ENCODE measurements at regions not wholly inside any gene's neighbourhood (a gene's known extent, or its start where the extent isn't known, plus 50 kb on each side); places are given as distances from the start of the nearest gene placed in this dataset.
"Not testable (repeated sequence)": the region's sequence is repeated elsewhere in the genome, so short reads cannot be mapped to it uniquely, and the experiment has no call there.

DNA sequence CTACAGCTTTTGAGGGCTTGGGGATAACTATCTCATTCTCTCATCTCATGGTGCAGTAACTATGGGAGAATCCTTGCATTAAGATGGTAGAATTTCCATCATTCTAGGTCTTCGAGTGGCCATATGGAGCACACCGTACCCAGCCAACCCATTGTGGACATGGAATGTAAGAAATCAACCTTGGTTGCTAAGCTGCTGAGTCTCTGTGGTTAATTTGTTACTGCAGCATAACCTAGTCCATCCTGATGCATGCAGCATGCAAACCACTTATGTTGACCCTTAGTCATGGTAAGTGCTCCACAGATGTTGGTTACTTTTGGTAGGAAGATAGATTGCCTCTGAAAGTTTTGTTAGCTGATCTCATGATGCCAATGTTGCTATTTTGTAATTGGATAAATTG lies 156.3 kb upstream of the CCZ1B start:
- ATAC-seq; H3K9me3 ChIP-seq (ENCODE audit: control insufficient read depth, low read length, poor library complexity, severe bottlenecking); H3K36me3 Mint-ChIP-seq (ENCODE audit: low read depth); H3K4me3 Mint-ChIP-seq; DNase-seq; H3K4me1 Mint-ChIP-seq; H3K27ac Mint-ChIP-seq: not testable (repeated sequence)
- H3K27me3 Mint-ChIP-seq, result peaks cover 33% of the 10 kb centered on the region

DNA sequence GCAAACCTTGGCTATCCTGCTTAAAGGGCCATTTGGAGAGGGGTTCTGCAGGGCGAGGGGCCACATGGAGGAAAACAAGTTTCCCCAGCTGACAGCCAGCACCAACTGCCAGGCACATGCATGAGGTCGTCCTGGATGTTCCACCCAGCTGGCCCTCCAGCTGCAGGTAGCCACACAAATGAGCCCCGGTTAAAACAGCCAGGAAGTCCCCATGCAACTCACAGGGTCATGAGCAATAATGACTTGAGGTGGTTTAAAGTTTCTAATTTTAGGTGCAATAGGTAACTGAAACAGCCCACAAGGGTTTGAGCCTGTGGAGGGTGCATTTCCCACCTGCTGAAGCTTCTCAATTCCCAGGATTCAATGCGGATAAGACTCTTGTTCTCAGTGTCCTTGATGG lies 160.8 kb upstream of the CCZ1B start:
- H3K36me3 Mint-ChIP-seq (ENCODE audit: low read depth); H3K4me3 Mint-ChIP-seq; H3K9me3 ChIP-seq (ENCODE audit: control insufficient read depth, low read length, poor library complexity, severe bottlenecking); H3K27me3 Mint-ChIP-seq; H3K27ac Mint-ChIP-seq; ATAC-seq; DNase-seq: not testable (repeated sequence)
- H3K4me1 Mint-ChIP-seq, result peaks cover 12% of the 10 kb centered on the region

DNA sequence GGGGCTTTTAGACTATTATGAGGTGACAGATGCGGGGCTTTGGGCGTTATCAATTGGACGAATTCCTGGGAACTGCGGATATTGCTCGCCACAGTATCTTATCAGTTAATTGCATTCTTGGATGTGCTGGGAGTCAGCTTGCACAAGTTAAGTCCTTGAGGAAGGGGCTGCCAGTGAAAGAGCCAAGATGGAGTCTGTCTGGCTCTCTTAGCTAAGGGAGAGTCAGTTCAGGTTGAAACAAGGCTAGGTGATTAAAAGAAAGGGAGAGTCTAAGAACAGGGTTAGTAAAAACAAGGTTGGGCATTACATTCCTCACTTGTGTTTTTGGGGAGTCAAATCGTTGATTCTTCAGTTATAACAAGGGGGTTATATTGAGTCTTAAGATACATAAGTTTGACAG lies 162.5 kb upstream of the CCZ1B start:
- not testable (repeated sequence) for H3K4me3 Mint-ChIP-seq; H3K9me3 ChIP-seq (ENCODE audit: control insufficient read depth, low read length, poor library complexity, severe bottlenecking); ATAC-seq; DNase-seq; H3K36me3 Mint-ChIP-seq (ENCODE audit: low read depth)
- Mint-ChIP-seq H3K27ac (peak overlapping the region; percentile 98), H3K4me1 (peaks cover 15% of the 10 kb centered on the region), H3K27me3 (peaks cover 11% of the 10 kb centered on the region)

DNA sequence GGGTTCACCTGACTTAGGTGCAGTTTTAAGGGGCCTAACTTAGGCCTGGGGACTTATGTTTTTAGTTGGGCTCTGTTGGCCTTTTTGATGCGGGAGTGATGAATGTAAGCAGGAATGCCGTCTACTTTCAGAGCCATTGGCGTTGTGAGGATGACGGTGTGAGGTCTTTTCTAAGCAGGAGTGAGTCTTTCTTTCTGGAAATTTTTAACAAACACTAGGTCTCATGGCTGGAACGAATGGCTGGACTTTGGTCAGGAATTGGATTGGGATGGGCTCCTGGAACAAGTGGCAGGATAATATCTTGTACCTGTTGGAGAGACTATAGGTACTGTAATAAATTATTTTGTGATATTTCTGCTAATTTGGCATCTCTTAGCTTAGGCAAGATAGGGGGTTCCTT lies 163.9 kb upstream of the CCZ1B start:
- peaks cover 15% of the 10 kb centered on the region for H3K4me1 Mint-ChIP-seq

DNA sequence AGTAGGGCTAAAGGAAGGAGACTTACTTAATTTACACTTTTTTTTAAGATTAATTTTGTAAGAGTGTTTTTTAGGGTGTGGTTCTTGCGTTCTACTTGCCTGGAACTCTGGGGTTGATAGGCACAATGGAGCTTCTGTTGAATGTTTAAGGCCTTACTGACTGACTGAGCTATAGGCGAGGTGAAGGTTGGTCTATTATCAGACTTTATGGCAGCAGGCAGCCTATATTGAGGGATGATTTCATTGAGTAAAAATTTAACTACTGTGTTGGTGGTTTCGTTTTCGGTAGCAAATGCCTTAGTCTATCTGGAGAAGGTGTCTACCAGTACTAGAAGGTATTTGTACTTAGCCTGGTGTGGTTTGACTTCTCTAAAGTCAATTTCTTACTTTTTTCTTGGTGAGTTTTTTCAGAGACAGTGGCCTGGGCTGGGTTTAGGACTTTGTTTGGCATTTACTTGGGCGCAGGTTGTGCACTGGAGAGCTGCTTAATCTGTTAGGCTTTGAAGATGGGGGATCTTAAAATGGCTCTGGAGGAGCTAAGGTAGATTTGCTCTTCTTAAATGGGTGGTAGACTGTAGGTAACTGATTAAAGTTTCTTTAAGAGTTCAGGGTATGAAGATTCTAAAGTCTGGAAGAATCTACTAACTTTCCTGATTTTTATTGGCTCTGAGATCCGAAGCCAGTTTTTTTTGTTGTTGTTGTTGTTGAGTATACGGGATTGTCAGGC lies 164.5 kb upstream of the CCZ1B start:
- Mint-ChIP-seq H3K27ac (peak overlapping the region; percentile 98), H3K4me3 (peak overlapping the region; percentile 88), H3K4me1 (peaks cover 15% of the 10 kb centered on the region)
- H3K36me3 Mint-ChIP-seq (ENCODE audit: low read depth); H3K9me3 ChIP-seq (ENCODE audit: control insufficient read depth, low read length, poor library complexity, severe bottlenecking); ATAC-seq; DNase-seq; H3K27me3 Mint-ChIP-seq: not testable (repeated sequence)

More for the DNA sequence above, 163.9 kb upstream of the CCZ1B start:
- not testable (repeated sequence) for H3K9me3 ChIP-seq (ENCODE audit: control insufficient read depth, low read length, poor library complexity, severe bottlenecking); H3K27me3 Mint-ChIP-seq; H3K4me3 Mint-ChIP-seq; H3K36me3 Mint-ChIP-seq (ENCODE audit: low read depth); ATAC-seq; DNase-seq
- H3K27ac Mint-ChIP-seq, result peak overlapping the region; percentile 98

DNA sequence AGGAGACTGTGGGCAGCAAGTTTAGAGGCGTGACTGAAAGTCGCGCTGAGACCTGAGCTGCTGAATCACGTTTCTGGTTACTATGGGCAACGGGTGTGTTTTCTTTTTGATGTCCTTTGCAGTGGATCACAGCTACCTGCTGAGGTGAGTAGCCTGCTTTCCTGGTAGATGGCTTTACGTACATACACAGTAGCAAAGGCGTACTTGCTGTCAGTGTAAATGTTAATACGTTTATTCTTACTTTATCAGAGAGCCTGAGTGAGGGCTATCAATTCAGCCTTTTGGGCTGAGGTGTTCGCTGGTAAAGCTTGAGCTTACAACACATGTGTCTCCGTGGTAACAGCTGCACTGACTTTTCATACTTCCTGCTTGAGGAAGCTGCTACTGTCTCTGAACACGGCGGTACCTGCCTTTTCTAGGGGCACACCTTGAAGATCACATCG lies 165.1 kb upstream of the CCZ1B start:
- Mint-ChIP-seq H3K4me1 (peaks cover 15% of the 10 kb centered on the region), H3K4me3 (peak overlapping the region; percentile 88), H3K27ac (peak overlapping the region; percentile 98)
- H3K9me3 ChIP-seq (ENCODE audit: control insufficient read depth, low read length, poor library complexity, severe bottlenecking); H3K27me3 Mint-ChIP-seq; H3K36me3 Mint-ChIP-seq (ENCODE audit: low read depth): not testable (repeated sequence)
- DNase-seq (peak in 2 of 3 donors; percentile 32 to 37), ATAC-seq (peak; percentile 51)

DNA sequence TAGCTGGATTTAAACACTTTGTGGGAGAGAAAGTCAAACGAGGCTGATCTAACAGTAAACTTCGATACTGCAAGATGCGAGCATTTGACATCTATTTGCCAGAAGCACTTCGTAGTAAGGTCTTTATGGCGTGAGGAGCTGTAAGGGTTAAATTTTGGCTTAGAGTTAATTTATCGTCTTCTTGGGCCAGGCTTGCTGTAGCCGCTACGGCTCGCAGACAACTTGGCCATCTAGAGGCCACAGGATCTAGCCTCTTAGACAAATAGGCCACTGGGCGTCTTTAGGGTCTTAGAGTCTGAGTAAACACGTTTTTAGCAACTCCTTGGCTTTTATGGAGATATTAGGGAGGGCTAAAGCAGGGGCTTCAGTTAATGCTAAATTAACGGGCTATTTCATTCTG lies 165.6 kb upstream of the CCZ1B start:
- not testable (repeated sequence) for H3K27me3 Mint-ChIP-seq; ATAC-seq; DNase-seq; H3K36me3 Mint-ChIP-seq (ENCODE audit: low read depth); H3K9me3 ChIP-seq (ENCODE audit: control insufficient read depth, low read length, poor library complexity, severe bottlenecking)
- Mint-ChIP-seq H3K4me1 (peaks cover 15% of the 10 kb centered on the region), H3K4me3 (peak overlapping the region; percentile 88), H3K27ac (peak overlapping the region; percentile 98)

DNA sequence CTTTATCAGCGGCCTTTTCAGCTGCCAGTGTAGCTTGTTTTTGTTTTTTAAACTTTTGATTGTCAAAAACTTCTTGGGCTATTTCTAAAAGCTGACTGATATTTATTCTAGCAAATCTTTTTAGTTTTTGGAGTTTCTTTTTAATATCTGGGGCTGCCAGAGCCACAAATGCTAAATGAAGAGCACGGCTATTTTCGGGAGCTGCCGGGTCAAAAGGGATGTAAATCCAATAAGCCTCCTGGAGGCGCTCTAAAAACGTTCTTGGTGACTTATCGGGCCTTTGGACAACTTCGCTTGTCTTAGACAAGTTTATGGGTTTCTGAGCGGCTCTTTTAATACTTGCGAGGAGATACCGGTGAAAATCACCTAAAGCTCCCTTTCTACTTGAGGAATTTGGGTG lies 166.1 kb upstream of the CCZ1B start:
- not testable (repeated sequence) for ATAC-seq; H3K4me3 Mint-ChIP-seq; DNase-seq; H3K9me3 ChIP-seq (ENCODE audit: control insufficient read depth, low read length, poor library complexity, severe bottlenecking); H3K36me3 Mint-ChIP-seq (ENCODE audit: low read depth); H3K27me3 Mint-ChIP-seq
- Mint-ChIP-seq H3K4me1 (peaks cover 15% of the 10 kb centered on the region), H3K27ac (peak overlapping the region; percentile 98)

DNA sequence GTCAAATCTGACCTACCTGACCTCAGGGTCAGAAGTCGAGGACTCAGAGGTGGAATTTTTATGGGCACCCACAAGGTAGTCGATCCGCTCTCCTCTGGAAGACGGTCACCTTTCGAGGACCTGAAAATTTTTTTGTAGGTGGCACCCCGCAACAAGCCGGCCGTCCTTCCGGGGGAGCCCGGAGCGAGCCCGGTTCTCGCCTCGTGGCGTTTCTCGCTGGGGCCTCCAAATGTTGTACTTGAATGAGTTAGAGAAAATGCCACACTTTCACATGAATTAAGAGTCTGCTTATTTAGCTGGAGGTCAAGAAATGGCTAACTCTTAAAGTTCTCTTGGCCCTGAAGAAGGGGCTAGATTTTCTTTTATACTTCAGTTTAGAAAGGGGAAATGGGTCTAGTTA lies 169.0 kb upstream of the CCZ1B start:
- DNase-seq; H3K9me3 ChIP-seq (ENCODE audit: control insufficient read depth, low read length, poor library complexity, severe bottlenecking); H3K27me3 Mint-ChIP-seq; H3K36me3 Mint-ChIP-seq (ENCODE audit: low read depth); H3K4me3 Mint-ChIP-seq; ATAC-seq: not testable (repeated sequence)
- Mint-ChIP-seq H3K4me1 (peaks cover 15% of the 10 kb centered on the region), H3K27ac (peak overlapping the region; percentile 98)

DNA sequence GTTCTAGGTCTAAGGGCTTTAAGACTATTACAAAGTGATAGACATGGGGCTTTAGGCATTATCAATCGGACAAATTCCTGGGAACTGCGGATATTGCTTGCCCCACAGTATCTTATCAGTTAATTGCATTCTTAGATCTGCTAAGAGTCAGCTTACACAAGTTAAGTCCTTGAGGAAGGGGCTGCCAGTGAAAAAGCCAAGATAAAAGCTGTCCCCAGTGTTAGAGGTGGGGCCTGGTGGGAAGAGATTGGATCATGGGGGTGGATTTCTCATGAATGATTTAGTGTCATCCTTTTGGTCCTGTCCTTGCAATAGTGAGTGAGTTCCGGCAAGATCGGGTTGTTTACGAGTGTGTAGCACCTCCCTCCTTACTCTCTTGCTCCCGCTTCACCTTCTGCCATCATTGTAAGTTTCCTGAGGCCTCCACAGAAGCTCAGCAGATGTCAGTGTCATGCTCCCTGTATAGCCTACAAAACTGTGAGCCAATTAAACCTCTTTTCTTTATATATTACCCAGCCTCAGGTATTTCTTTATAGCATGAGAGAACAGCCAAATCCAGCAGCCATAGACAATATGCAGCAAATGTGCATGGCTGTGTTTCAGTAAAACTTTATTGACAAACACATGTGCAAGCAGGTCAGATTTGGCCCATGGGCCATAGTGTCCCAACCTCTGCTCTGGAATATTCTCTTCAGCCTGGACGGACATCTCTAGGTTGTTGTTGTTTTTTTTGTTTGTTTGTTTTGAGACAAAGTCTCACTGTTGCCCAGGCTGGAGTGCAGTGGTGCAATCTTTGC lies 169.6 kb upstream of the CCZ1B start:
- Mint-ChIP-seq H3K27ac (peak overlapping the region; percentile 98), H3K4me1 (peaks cover 13% of the 10 kb centered on the region)
- not testable (repeated sequence) for H3K9me3 ChIP-seq (ENCODE audit: control insufficient read depth, low read length, poor library complexity, severe bottlenecking); H3K4me3 Mint-ChIP-seq; H3K36me3 Mint-ChIP-seq (ENCODE audit: low read depth); H3K27me3 Mint-ChIP-seq; DNase-seq; ATAC-seq

DNA sequence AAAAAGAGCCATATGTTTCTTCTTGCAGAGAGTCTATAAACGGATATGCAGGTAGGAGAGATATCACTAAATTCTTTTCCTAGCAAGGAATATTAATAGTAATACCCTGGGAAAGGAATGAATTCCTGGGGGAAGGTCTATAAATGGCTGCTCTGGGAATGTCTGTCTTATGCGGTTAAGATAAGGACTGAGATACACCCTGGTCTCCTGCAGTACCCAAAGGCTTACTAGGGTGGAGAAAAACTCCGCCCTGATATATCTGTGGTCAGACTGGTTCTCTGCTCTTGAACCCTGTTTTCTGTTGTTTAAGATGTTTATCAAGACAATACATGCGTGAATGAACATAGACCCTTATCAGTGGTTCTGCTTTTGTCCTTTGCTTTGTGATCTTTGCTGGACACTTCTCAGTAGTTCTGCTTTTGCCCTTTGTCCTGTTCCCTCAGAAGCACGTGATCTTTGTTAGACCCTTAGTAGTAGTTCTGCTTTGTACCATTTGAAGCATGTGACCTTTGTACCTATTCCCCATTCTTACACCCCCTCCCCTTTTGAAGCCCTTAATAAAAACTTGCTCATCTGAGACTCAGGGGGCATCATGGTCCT lies 173.1 kb upstream of the CCZ1B start:
- peaks cover 30% of the 10 kb centered on the region for H3K27me3 Mint-ChIP-seq
- not testable (repeated sequence) for H3K36me3 Mint-ChIP-seq (ENCODE audit: low read depth); H3K4me3 Mint-ChIP-seq; H3K27ac Mint-ChIP-seq; H3K9me3 ChIP-seq (ENCODE audit: control insufficient read depth, low read length, poor library complexity, severe bottlenecking); ATAC-seq; H3K4me1 Mint-ChIP-seq; DNase-seq

DNA sequence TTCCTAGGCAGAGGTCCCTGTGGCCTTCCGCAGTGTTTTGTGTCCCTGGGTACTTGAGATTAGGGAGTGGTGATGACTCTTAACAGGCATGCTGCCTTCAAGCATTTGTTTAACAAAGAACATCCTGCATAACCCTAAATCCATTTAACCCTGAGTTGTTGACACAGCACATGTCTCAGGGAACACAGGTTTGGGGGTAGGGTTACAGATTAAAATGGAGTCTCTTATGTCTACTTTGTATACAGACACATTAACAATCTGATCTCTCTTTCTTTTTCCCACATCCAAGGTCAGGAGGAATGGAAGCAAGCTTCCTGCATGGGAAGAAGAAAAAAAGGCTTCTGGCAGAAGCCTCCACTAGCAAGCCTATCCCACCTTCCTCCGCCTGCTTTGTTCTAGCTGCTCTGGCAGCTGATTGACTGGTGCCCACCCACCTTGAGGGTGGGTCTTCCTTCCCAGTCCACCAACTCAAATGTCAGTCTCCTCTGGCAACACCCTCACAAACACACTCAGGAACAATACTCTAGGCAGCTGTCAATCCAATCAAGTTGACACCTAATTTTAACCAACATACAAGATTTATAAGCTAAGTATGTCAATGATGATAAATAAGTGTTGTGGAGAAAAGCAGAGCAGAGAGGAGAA lies 176.5 kb upstream of the CCZ1B start:
- peaks cover 30% of the 10 kb centered on the region for H3K27me3 Mint-ChIP-seq
- ATAC-seq (no peak), DNase-seq (no peak)
- H3K4me3 Mint-ChIP-seq, result no peak overlapping the region
- H3K36me3 Mint-ChIP-seq (ENCODE audit: low read depth), result peaks cover 8% of the 10 kb centered on the region
- no peaks in the 10 kb centered on the region for H3K9me3 ChIP-seq (ENCODE audit: control insufficient read depth, low read length, poor library complexity, severe bottlenecking)
- H3K4me1 Mint-ChIP-seq, result peaks cover 9% of the 10 kb centered on the region
- no peak overlapping the region for H3K27ac Mint-ChIP-seq

DNA sequence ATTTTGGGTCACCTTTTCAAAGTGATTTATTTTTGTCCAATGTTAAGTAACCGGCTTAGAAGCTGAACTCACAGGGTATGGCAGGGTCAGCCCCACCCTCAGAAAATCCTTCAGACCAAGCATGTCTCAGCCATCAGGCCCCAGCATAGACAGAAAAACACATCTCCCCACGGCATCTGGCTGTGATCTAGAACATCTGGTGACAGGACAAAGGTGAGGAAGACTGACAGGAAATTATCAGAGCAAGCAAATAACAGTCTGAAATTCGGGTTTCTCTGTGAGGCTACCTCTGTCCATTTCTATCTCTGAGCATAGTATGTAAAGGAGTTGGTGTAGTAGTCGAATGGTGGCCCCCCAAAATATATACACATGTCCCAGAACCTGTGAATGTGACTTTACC lies 177.0 kb upstream of the C1GALT1 start:
- peaks cover 9% of the 10 kb centered on the region for H3K4me1 Mint-ChIP-seq
- H3K36me3 Mint-ChIP-seq (ENCODE audit: low read depth), result peaks cover 9% of the 10 kb centered on the region
- H3K9me3 ChIP-seq (ENCODE audit: control insufficient read depth, low read length, poor library complexity, severe bottlenecking), result no peaks in the 10 kb centered on the region
- H3K27me3 Mint-ChIP-seq, result peaks cover 30% of the 10 kb centered on the region
- H3K27ac Mint-ChIP-seq, result no peak overlapping the region
- ATAC-seq, result no peak
- H3K4me3 Mint-ChIP-seq, result no peak overlapping the region
- no peak for DNase-seq

Measured in T-helper 17 cell (primary cell).